ENCODE measurements at regions not wholly inside any gene's neighbourhood (a gene's known extent, or its start where the extent isn't known, plus 50 kb on each side); places are given as distances from the start of the nearest gene placed in this dataset.
"Not testable (repeated sequence)": the region's sequence is repeated elsewhere in the genome, so short reads cannot be mapped to it uniquely, and the experiment has no call there.

- Mint-ChIP-seq H3K4me3 (ENCODE audit: low read depth) (peak overlapping the region; percentile 95), H3K27ac (peak overlapping the region; percentile 98), H3K4me1 (ENCODE audit: low read depth) (peaks cover 31% of the 10 kb centered on the region)
Measured at GRCh38 chr6:27139756-27140579, 107.5 kb upstream of the PRSS16 start.

DNA sequence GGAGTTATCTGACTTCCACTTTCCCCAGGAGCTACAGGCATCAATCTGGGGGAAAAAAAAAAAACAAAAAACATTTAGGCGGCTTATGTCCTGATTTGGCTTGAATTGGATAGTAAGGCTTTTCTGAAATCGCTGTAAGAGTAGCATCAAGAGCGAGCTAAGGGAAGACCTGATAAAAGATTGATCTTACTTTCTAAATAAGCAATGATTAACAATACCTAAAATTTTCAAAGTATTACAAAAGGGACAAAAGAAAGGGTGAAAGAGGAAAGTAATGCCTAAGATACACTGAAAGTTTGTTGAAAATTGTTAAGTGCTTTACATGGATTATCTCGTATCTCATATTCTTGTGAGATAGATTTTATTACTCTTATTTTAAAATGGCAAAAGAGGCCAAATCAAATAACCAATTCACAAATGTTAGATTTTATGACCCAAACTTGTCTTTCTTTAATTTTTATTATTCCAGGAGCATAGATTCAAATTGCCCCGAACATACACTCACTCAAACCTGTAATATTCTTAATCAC, 106.4 kb upstream of the PRSS16 start:
- Mint-ChIP-seq H3K4me1 (ENCODE audit: low read depth) (peaks cover 31% of the 10 kb centered on the region), H3K36me3 (ENCODE audit: insufficient read depth) (no peaks in the 10 kb centered on the region)

More at GRCh38 chr6:27139756-27140579, 107.5 kb upstream of the PRSS16 start:
- DNase-seq (ENCODE audit: low spot score, unreplicated experiment): no peak
- H3K9me3 Mint-ChIP-seq (ENCODE audit: low read depth): no peaks in the 10 kb centered on the region
- TF ChIP-seq, protein P1, sequence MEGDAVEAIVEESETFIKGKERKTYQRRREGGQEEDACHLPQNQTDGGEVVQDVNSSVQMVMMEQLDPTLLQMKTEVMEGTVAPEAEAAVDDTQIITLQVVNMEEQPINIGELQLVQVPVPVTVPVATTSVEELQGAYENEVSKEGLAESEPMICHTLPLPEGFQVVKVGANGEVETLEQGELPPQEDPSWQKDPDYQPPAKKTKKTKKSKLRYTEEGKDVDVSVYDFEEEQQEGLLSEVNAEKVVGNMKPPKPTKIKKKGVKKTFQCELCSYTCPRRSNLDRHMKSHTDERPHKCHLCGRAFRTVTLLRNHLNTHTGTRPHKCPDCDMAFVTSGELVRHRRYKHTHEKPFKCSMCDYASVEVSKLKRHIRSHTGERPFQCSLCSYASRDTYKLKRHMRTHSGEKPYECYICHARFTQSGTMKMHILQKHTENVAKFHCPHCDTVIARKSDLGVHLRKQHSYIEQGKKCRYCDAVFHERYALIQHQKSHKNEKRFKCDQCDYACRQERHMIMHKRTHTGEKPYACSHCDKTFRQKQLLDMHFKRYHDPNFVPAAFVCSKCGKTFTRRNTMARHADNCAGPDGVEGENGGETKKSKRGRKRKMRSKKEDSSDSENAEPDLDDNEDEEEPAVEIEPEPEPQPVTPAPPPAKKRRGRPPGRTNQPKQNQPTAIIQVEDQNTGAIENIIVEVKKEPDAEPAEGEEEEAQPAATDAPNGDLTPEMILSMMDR (IDR thresholded peaks at IDR 0.05; ENCODE audit: unreplicated experiment): no peak
- no peaks in the 10 kb centered on the region for H3K27me3 Mint-ChIP-seq
- no peaks in the 10 kb centered on the region for H3K36me3 Mint-ChIP-seq (ENCODE audit: insufficient read depth)

DNA sequence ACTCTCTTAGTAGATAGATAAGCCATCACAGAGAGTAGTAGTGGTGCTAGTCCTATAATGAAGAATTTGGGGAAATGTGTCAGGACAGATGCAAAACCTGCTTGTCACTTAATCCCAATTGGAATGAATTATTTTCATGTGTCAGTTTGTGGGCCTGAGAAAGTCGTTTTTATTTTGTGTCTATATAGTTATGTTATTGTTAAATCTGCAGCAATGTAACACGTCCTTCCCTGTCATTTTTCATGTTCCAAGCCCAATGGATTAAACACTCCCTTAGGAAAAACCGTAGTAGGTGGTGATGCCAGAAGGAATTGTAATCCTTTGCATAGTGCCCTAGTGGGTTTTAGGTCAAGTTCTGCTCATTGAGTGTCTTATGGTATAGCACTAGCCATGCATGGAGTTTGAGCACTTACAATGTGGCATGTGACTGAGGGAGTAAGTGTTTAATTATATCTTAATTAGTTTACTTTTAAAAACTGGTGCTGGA, 105.9 kb upstream of the PRSS16 start:
- TF ChIP-seq, protein P1 (IDR thresholded peaks at IDR 0.05; ENCODE audit: unreplicated experiment): no peak
- H3K27me3 Mint-ChIP-seq: no peaks in the 10 kb centered on the region
- H3K4me3 Mint-ChIP-seq (ENCODE audit: low read depth): no peak overlapping the region
- H3K4me1 Mint-ChIP-seq (ENCODE audit: low read depth): peaks cover 31% of the 10 kb centered on the region
- H3K9me3 Mint-ChIP-seq (ENCODE audit: low read depth): no peaks in the 10 kb centered on the region
- peak overlapping the region; percentile 83 for H3K27ac Mint-ChIP-seq
- DNase-seq (ENCODE audit: low spot score, unreplicated experiment): no peak
- no peaks in the 10 kb centered on the region for H3K36me3 Mint-ChIP-seq (ENCODE audit: insufficient read depth)

More for the DNA sequence above, 106.4 kb upstream of the PRSS16 start:
- no peaks in the 10 kb centered on the region for H3K27me3 Mint-ChIP-seq
- DNase-seq (ENCODE audit: low spot score, unreplicated experiment): no peak
- peak overlapping the region; percentile 95 for H3K4me3 Mint-ChIP-seq (ENCODE audit: low read depth)
- H3K27ac Mint-ChIP-seq: peak overlapping the region; percentile 69
- TF ChIP-seq, protein P1 (IDR thresholded peaks at IDR 0.05; ENCODE audit: unreplicated experiment): no peak
- no peaks in the 10 kb centered on the region for H3K9me3 Mint-ChIP-seq (ENCODE audit: low read depth)

DNA sequence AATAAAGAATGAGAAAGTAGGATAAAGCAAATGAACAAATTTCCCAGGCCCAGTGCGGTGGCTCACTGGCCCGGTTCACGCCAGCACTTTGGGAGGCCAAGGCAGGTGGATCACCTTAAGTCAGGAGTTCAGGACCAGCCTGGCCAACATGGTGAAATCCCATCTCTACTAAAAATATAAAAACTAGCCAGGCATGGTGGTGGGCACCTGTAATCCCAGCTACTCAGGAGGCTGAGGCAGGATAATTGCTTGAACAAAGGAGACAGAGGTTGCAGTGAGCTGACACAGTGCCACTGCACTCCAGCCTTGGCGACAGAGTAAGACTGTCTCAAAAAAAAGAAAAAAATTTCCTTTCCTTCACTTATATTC, 104.5 kb upstream of the PRSS16 start:
- H3K9me3 Mint-ChIP-seq (ENCODE audit: low read depth); H3K36me3 Mint-ChIP-seq (ENCODE audit: insufficient read depth); DNase-seq (ENCODE audit: low spot score, unreplicated experiment); H3K4me3 Mint-ChIP-seq (ENCODE audit: low read depth); H3K27me3 Mint-ChIP-seq: not testable (repeated sequence)
- Mint-ChIP-seq H3K27ac (peak overlapping the region; percentile 65), H3K4me1 (ENCODE audit: low read depth) (peaks cover 30% of the 10 kb centered on the region)

- H3K27ac Mint-ChIP-seq: peak overlapping the region; percentile 65
- H3K4me3 Mint-ChIP-seq (ENCODE audit: low read depth): peak overlapping the region; percentile 10
- H3K9me3 Mint-ChIP-seq (ENCODE audit: low read depth): no peaks in the 10 kb centered on the region
- H3K36me3 Mint-ChIP-seq (ENCODE audit: insufficient read depth): no peaks in the 10 kb centered on the region
- DNase-seq (ENCODE audit: low spot score, unreplicated experiment): no peak
- H3K4me1 Mint-ChIP-seq (ENCODE audit: low read depth): peaks cover 26% of the 10 kb centered on the region
- TF ChIP-seq, protein P1 (IDR thresholded peaks at IDR 0.05; ENCODE audit: unreplicated experiment): no peak
- no peaks in the 10 kb centered on the region for H3K27me3 Mint-ChIP-seq
Measured at GRCh38 chr6:27143474-27144026, 104.0 kb upstream of the PRSS16 start.

All from progenitor cell of endocrine pancreas (in vitro differentiated cells).